B cell (primary cell): ENCODE measurements at regions not wholly inside any gene's neighbourhood (a gene's known extent, or its start where the extent isn't known, plus 50 kb on each side); places are given as distances from the start of the nearest gene placed in this dataset.

Experiments
- ATAC-seq: fragments of 200-7000 bp; cut with Tn5 transposase; one replicate; pipeline ENCODE4 v1.10.0; 2021; ENCODE audit warnings: low read depth, mild to moderate bottlenecking, moderate number of reproducible peaks, moderate library complexity
- CTCF ChIA-PET: fragments of 350-600 bp; sonication (Branson Sonifier 250); formaldehyde crosslinking; loops from one replicate; lab custom pipeline; 2021; ENCODE audit warnings: antibody characterized with exemption, inconsistent platforms; lab: Charles Lee
- POLR2A ChIA-PET: fragments of 350-600 bp; sonication (Branson Sonifier 250); formaldehyde crosslinking; loops from one replicate; lab custom pipeline; 2021; ENCODE audit warnings: antibody characterized with exemption; lab: Charles Lee
- DNase-seq: peaks from one replicate; pipeline ENCODE4 v3.0.0; 2013
- H2AFZ ChIP-seq: 2 replicates; pipeline ENCODE4 v1.6.1; 2012; ENCODE audit warnings: mild to moderate bottlenecking, low read depth, low read length; ENCODE audit not compliant: insufficient read depth, poor library complexity, severe bottlenecking
- H3K27ac ChIP-seq, 2 donors: 1 replicate in 1 of 2; 2 replicates in 1 of 2; pipeline ENCODE4 v1.5.1; 2012 to 2013; ENCODE audit warnings: low read length in 2 of 2, mild to moderate bottlenecking in 2 of 2, moderate library complexity in 1 of 2
- H3K27me3 ChIP-seq, 4 experiments: fragments of 200-600 bp in 1 of 4; sonication (generic) in 1 of 4; replicated peaks in 1 of 4; 1 replicate in 2 of 4; 2 replicates in 2 of 4; pipeline versions ENCODE4 v1.6.1 to v1.7.0; 2013 to 2016; ENCODE audit warnings: low read length in 3 of 4, mild to moderate bottlenecking in 2 of 4, mixed read lengths in 1 of 4, moderate library complexity in 1 of 4; ENCODE audit not compliant: insufficient read depth in 4 of 4, control insufficient read depth in 3 of 4; ENCODE audit errors: control extremely low read depth in 1 of 4
- H3K36me3 ChIP-seq, 2 experiments: replicated peaks in 1 of 2; 1 replicate in 1 of 2; 2 replicates in 1 of 2; pipeline versions ENCODE4 v1.6.1 to v1.7.1; 2013; ENCODE audit warnings: low read length in 1 of 2; ENCODE audit not compliant: insufficient read depth in 2 of 2, control insufficient read depth in 1 of 2; ENCODE audit errors: control extremely low read depth in 1 of 2, extremely low read depth in 1 of 2
- H3K4me1 ChIP-seq, 2 donors: fragments of 200-600 bp in 1 of 2; sonication (generic) in 1 of 2; 1 replicate in 1 of 2; 2 replicates in 1 of 2; pipeline versions ENCODE4 v1.5.1 to v1.6.1; 2013 to 2017; ENCODE audit warnings: low read length in 2 of 2; ENCODE audit not compliant: control insufficient read depth in 2 of 2, insufficient read depth in 2 of 2
- H3K4me2 ChIP-seq: replicated peaks from 2 replicates; pipeline ENCODE3; 2012; ENCODE audit warnings: mild to moderate bottlenecking, low read depth, low read length; ENCODE audit not compliant: poor library complexity, severe bottlenecking
- H3K4me3 ChIP-seq, 5 experiments: fragments of 200-600 bp in 1 of 5; sonication (generic) in 1 of 5; 1 replicate in 3 of 5; 2 replicates in 2 of 5; pipeline versions ENCODE4 v1.5.1 to v1.7.0; 2011 to 2016; ENCODE audit warnings: low read length in 4 of 5, mild to moderate bottlenecking in 4 of 5, low read depth in 2 of 5, control low read depth in 1 of 5, moderate library complexity in 1 of 5; ENCODE audit not compliant: insufficient read depth in 1 of 5; ENCODE audit errors: control extremely low read depth in 1 of 5, extremely low read depth in 1 of 5
- H3K79me2 ChIP-seq: fragments of 200-600 bp; sonication (generic); one replicate; pipeline ENCODE4 v1.6.0; 2016; ENCODE audit warnings: low read length; ENCODE audit not compliant: control insufficient read depth, insufficient read depth
- H3K9ac ChIP-seq: fragments of 200-600 bp; sonication (generic); 2 replicates; pipeline ENCODE4 v1.6.1; 2017; ENCODE audit warnings: mild to moderate bottlenecking, low read length, moderate library complexity
- H3K9me3 ChIP-seq, 3 donors: one replicate each; pipeline versions ENCODE4 v1.6.1 to v1.7.1; 2013; ENCODE audit warnings: low read length in 2 of 3; ENCODE audit not compliant: control insufficient read depth in 2 of 3, insufficient read depth in 1 of 3; ENCODE audit errors: control extremely low read depth in 1 of 3
- H4K20me1 ChIP-seq: 2 replicates; pipeline ENCODE4 v1.6.0; 2012; ENCODE audit warnings: mild to moderate bottlenecking, low read length; ENCODE audit not compliant: insufficient read depth, control insufficient read depth, poor library complexity, severe bottlenecking
- H3K27ac Mint-ChIP-seq: one replicate; pipeline ENCODE4 v1.8.0; 2021; ENCODE audit warnings: mixed read lengths
- H3K27me3 Mint-ChIP-seq: one replicate; pipeline ENCODE4 v1.8.0; 2021; ENCODE audit warnings: mixed read lengths
- H3K4me1 Mint-ChIP-seq: one replicate; pipeline ENCODE4 v1.8.0; 2021; ENCODE audit warnings: mixed read lengths
- H3K4me3 Mint-ChIP-seq: one replicate; pipeline ENCODE4 v1.8.0; 2021; ENCODE audit warnings: mixed read lengths
- H3K9me3 Mint-ChIP-seq: one replicate; pipeline ENCODE4 v1.8.0; 2022; ENCODE audit warnings: mixed read lengths; ENCODE audit not compliant: insufficient read depth
- EZH2 ChIP-seq: IDR thresholded peaks from 2 replicates; pipeline ENCODE4 v1.6.1; 2012; ENCODE audit warnings: borderline replicate concordance, low read depth, mild to moderate bottlenecking, moderate library complexity, low read length; ENCODE audit not compliant: insufficient read depth, poor library complexity, severe bottlenecking
- whole genome bisulfite sequencing: methylation state at CpG from one replicate; pipeline ENCODE4 v1.1.5; 2013; ENCODE audit warnings: missing lambda C conversion rate; ENCODE audit not compliant: insufficient coverage; 5-methylcytosine and 5-hydroxymethylcytosine counted together
- intact Hi-C: fragments of 100-400 bp; cut with micrococcal nuclease; formaldehyde crosslinking; loops from one replicate; pipeline ENCODE4 v1.10.0; 2022
- TF ChIP-seq, protein P1 (sequence below): fragments of 200-600 bp; IDR thresholded peaks from one replicate; pipeline ENCODE4 v1.8.0; 2022; ENCODE audit warnings: antibody characterized with exemption, mild to moderate bottlenecking

DNA sequence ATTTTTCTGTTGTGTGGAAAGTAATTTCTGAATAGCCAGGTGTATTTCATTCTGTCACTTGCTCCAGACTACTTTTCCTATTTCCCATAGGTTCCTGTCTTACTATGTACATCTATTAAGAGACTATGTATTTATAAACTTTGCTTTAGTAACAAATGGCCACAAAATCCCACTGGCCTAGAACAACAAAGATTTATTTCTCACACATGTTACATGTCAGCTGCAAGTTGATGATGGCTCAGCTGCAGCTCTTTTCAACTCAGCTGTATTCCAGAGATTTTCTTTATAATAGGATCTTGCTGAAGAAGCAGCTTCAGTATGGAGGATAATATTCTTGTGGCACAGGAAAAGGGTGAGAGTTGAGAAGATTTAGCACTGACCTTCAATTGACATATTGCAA is 539.6 kb upstream of the LRRC4C start:
- H3K4me3 Mint-ChIP-seq: no peak overlapping the region
- H3K27ac Mint-ChIP-seq: no peak overlapping the region
- Histone ChIP-seq H3K9ac (no peak overlapping the region), H3K79me2 (no peaks in the 10 kb centered on the region), H3K4me1 (no peaks in the 10 kb centered on the region), H3K36me3 (no peaks in the 10 kb centered on the region), H3K27me3 (no peaks in the 10 kb centered on the region), H2AFZ (no peak overlapping the region), H3K4me3 (no peak overlapping the region), H3K4me2 (no peak overlapping the region), H3K9me3 (no peaks in the 10 kb centered on the region), H3K27ac (no peak overlapping the region), H4K20me1 (no peaks in the 10 kb centered on the region)
- intact Hi-C loops: no loop called here
- ATAC-seq (no peak), DNase-seq (no peak)
- ChIA-PET CTCF (no interaction called here), POLR2A (no interaction called here)
- TF ChIP-seq, protein P1, sequence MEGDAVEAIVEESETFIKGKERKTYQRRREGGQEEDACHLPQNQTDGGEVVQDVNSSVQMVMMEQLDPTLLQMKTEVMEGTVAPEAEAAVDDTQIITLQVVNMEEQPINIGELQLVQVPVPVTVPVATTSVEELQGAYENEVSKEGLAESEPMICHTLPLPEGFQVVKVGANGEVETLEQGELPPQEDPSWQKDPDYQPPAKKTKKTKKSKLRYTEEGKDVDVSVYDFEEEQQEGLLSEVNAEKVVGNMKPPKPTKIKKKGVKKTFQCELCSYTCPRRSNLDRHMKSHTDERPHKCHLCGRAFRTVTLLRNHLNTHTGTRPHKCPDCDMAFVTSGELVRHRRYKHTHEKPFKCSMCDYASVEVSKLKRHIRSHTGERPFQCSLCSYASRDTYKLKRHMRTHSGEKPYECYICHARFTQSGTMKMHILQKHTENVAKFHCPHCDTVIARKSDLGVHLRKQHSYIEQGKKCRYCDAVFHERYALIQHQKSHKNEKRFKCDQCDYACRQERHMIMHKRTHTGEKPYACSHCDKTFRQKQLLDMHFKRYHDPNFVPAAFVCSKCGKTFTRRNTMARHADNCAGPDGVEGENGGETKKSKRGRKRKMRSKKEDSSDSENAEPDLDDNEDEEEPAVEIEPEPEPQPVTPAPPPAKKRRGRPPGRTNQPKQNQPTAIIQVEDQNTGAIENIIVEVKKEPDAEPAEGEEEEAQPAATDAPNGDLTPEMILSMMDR: no peak
- no peak for TF ChIP-seq EZH2
- no peaks in the 10 kb centered on the region for H3K4me1 Mint-ChIP-seq
- peaks cover 3% of the 10 kb centered on the region for H3K9me3 Mint-ChIP-seq
- H3K27me3 Mint-ChIP-seq: no peaks in the 10 kb centered on the region

DNA sequence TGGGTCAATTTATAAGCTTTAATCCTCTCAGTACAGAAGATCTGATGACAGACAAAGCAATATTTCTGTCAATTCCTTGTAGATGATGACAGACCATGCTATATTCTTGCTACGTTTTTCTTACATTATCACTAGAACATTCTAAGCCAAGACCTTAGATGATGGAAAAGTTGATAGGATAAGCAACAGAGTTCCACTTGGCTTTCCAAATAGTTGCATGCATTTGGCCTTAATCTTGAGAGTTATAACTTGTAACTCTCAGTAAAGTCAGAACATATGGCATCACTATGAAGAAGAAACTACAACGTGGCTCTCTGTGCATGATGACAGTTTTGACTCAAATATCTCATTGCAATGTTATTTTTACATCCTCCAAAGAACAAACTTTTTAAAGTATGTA is 544.3 kb upstream of the LRRC4C start:
- Mint-ChIP-seq H3K4me1 (no peaks in the 10 kb centered on the region), H3K27ac (no peak overlapping the region), H3K27me3 (no peaks in the 10 kb centered on the region), H3K9me3 (peaks cover 3% of the 10 kb centered on the region), H3K4me3 (no peak overlapping the region)
- no peak for TF ChIP-seq EZH2
- TF ChIP-seq, protein P1: no peak
- Histone ChIP-seq H3K4me3 (no peak overlapping the region), H3K27ac (no peak overlapping the region), H3K4me2 (no peak overlapping the region), H3K4me1 (no peaks in the 10 kb centered on the region), H4K20me1 (no peaks in the 10 kb centered on the region), H3K27me3 (no peaks in the 10 kb centered on the region), H3K79me2 (no peaks in the 10 kb centered on the region), H2AFZ (no peak overlapping the region), H3K36me3 (no peaks in the 10 kb centered on the region), H3K9me3 (peaks cover 0 to 1% (median 0%) of the 10 kb centered on the region in 3 donors), H3K9ac (no peak overlapping the region)
- ChIA-PET POLR2A (no interaction called here), CTCF (no interaction called here)
- WGBS: no CpG with 5 or more reads among the region's 2 CpGs
- intact Hi-C loops: no loop called here
- no peak for DNase-seq
- no peak for ATAC-seq
